Thoracic aorta (tissue), 2 donors: ENCODE measurements at regions not wholly inside any gene's neighbourhood (a gene's known extent, or its start where the extent isn't known, plus 50 kb on each side); places are given as distances from the start of the nearest gene placed in this dataset.

Source experiments
- ATAC-seq: fragments of 150-250 bp; one replicate; pipeline ENCODE4 v1.8.0; 2017; ENCODE audit warnings: low read depth; ENCODE audit not compliant: insufficient number of reproducible peaks, low FRiP score
- DNase-seq: peaks from one replicate; pipeline ENCODE4 v3.0.0-alpha.2; 2020; ENCODE audit warnings: low spot score
- H3K27ac ChIP-seq, 2 donors: fragments of 200-600 bp; sonication (generic); 1 replicate in 1 of 2; 2 replicates in 1 of 2; pipeline ENCODE4 v1.5.1; 2016; ENCODE audit warnings: mild to moderate bottlenecking in 2 of 2, moderate library complexity in 2 of 2
- H3K27me3 ChIP-seq: fragments of 200-600 bp; sonication (generic); replicated peaks from 2 replicates; pipeline ENCODE4 v1.6.0; 2016; ENCODE audit warnings: mild to moderate bottlenecking; ENCODE audit not compliant: insufficient read depth
- H3K36me3 ChIP-seq: fragments of 200-600 bp; sonication (generic); one replicate; pipeline ENCODE4 v1.5.1; 2016
- H3K4me1 ChIP-seq, 2 donors: fragments of 200-600 bp; sonication (generic); 1 replicate in 1 of 2; 2 replicates in 1 of 2; pipeline versions ENCODE4 v1.5.1 to v1.6.0; 2016; ENCODE audit warnings: low read depth in 2 of 2, mild to moderate bottlenecking in 1 of 2; ENCODE audit not compliant: control insufficient read depth in 1 of 2
- H3K4me3 ChIP-seq: fragments of 200-600 bp; sonication (generic); 2 replicates; pipeline ENCODE4 v1.5.1; 2016; ENCODE audit warnings: mild to moderate bottlenecking
- H3K9me3 ChIP-seq: fragments of 200-600 bp; sonication (generic); 2 replicates; pipeline ENCODE4 v1.5.1; 2016
- CTCF ChIP-seq: fragments of 200-600 bp; sonication (generic); IDR thresholded peaks from one replicate; pipeline ENCODE4 v1.5.1; 2019; ENCODE audit warnings: antibody characterized with exemption

- Histone ChIP-seq H3K27me3 (no peaks in the 10 kb centered on the region), H3K4me3 (no peak overlapping the region), H3K4me1 (peaks cover 0 to 3% of the 10 kb centered on the region in 2 donors), H3K9me3 (no peaks in the 10 kb centered on the region), H3K36me3 (no peaks in the 10 kb centered on the region), H3K27ac (no peak overlapping the region)
- no peak for DNase-seq
- no peak for ATAC-seq
- no peak for TF ChIP-seq CTCF
Measured at GRCh38 chr6:110048221-110048875, 70.2 kb downstream of the GPR6 start.

DNA sequence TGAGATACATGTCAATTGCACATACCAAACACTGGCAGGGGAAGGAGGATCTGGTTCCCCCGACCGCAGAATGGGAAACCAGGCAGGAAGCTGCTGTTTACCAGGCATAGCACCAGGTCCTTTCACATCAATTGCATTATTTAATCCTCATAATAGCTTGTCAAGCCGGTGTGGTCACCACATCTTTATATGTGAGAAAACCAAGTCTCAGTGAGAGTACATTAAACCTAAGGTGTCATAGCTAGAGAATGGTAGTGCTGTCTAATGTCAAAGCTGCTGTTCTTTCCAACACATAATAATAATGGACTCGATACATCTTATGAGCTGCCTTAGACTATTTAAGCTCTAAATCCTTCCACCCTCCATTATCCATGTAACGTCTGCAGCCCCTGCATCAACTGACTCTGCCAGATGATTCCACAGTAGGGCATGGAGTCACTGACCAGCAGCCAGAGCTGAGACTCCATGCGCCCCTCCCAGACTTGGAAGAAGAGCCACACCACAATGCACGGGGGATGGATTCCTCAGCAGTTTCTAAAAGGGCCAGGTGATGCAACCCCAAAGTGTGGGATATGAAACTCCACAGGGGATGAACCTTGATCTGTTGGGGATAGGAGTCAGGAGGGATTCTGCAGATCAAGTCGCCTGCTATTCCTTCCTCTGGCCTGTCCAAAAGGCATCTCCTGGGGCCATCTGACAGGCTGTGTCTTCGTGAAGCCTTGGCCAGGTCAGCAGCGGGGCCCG, 71.8 kb downstream of the GPR6 start:
- H3K27ac ChIP-seq, result no peak overlapping the region
- DNase-seq, result no peak
- H3K36me3 ChIP-seq, result no peaks in the 10 kb centered on the region
- ATAC-seq, result no peak
- no peaks in the 10 kb centered on the region for H3K9me3 ChIP-seq
- H3K4me3 ChIP-seq, result no peak overlapping the region
- peaks cover 0 to 6% of the 10 kb centered on the region in 2 donors for H3K4me1 ChIP-seq
- no peak for TF ChIP-seq CTCF
- no peaks in the 10 kb centered on the region for H3K27me3 ChIP-seq
